ENCODE measurements at regions not wholly inside any gene's neighbourhood (a gene's known extent, or its start where the extent isn't known, plus 50 kb on each side); places are given as distances from the start of the nearest gene placed in this dataset.
"Not testable (repeated sequence)": the region's sequence is repeated elsewhere in the genome, so short reads cannot be mapped to it uniquely, and the experiment has no call there.

- not testable (repeated sequence) for DNase-seq
Observed at GRCh38 chr7:6991686-6992085, 165.6 kb upstream of the CCZ1B start.

DNA sequence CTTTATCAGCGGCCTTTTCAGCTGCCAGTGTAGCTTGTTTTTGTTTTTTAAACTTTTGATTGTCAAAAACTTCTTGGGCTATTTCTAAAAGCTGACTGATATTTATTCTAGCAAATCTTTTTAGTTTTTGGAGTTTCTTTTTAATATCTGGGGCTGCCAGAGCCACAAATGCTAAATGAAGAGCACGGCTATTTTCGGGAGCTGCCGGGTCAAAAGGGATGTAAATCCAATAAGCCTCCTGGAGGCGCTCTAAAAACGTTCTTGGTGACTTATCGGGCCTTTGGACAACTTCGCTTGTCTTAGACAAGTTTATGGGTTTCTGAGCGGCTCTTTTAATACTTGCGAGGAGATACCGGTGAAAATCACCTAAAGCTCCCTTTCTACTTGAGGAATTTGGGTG lies 166.1 kb upstream of the CCZ1B start:
- not testable (repeated sequence) for DNase-seq

DNA sequence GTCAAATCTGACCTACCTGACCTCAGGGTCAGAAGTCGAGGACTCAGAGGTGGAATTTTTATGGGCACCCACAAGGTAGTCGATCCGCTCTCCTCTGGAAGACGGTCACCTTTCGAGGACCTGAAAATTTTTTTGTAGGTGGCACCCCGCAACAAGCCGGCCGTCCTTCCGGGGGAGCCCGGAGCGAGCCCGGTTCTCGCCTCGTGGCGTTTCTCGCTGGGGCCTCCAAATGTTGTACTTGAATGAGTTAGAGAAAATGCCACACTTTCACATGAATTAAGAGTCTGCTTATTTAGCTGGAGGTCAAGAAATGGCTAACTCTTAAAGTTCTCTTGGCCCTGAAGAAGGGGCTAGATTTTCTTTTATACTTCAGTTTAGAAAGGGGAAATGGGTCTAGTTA lies 169.0 kb upstream of the CCZ1B start:
- DNase-seq: not testable (repeated sequence)

- not testable (repeated sequence) for DNase-seq
Observed at GRCh38 chr7:6995493-6996289, 169.6 kb upstream of the CCZ1B start.

- DNase-seq: not testable (repeated sequence)
Observed at GRCh38 chr7:6999067-6999666, 173.1 kb upstream of the CCZ1B start.

GRCh38 chr7:7002418-7003062 lies 176.5 kb upstream of the CCZ1B start:
- DNase-seq: no peak

DNA sequence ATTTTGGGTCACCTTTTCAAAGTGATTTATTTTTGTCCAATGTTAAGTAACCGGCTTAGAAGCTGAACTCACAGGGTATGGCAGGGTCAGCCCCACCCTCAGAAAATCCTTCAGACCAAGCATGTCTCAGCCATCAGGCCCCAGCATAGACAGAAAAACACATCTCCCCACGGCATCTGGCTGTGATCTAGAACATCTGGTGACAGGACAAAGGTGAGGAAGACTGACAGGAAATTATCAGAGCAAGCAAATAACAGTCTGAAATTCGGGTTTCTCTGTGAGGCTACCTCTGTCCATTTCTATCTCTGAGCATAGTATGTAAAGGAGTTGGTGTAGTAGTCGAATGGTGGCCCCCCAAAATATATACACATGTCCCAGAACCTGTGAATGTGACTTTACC lies 177.0 kb upstream of the C1GALT1 start:
- no peak for DNase-seq

GRCh38 chr7:7005949-7006348 lies 176.4 kb upstream of the C1GALT1 start:
- not testable (repeated sequence) for DNase-seq

GRCh38 chr7:7011241-7011640 lies 171.1 kb upstream of the C1GALT1 start:
- not testable (repeated sequence) for DNase-seq

GRCh38 chr7:7011751-7012150 lies 170.6 kb upstream of the C1GALT1 start:
- DNase-seq: not testable (repeated sequence)

DNA sequence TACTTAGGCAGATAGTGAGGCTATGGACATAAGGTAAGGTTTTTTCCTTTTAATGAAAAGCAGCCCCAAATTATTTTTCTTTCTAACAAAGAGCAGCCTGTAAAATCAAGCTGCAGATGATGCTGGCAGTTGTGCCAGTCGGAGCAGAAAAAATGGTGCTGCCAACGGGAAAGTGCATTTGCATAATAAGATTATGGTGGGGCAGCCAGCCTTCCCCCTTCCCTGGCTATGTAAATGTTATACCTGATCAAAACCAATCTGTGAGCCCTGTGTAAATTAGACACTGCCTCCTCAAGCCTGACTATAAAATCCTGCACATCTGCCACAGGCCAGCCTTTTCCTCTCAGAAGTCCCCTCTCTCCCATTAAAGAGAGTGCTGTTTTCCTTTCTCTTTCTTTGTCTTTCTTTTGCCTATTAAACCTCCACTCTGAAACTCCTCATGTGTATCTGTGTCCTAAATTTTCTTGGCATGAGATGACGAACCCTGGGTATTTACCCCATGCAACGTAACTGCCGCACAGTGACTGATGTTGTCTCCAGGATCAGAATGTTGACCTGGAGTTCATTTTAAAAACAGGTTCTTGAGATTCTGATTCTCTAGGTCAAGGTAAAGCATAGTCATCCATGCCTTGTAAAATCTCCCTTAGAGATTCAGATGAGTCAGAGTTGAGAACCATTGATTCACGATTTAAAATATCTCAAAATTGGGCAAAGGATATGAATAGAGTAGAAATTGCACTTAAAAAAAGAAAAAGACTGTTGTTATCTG lies 167.3 kb upstream of the C1GALT1 start:
- DNase-seq: no peak

DNA sequence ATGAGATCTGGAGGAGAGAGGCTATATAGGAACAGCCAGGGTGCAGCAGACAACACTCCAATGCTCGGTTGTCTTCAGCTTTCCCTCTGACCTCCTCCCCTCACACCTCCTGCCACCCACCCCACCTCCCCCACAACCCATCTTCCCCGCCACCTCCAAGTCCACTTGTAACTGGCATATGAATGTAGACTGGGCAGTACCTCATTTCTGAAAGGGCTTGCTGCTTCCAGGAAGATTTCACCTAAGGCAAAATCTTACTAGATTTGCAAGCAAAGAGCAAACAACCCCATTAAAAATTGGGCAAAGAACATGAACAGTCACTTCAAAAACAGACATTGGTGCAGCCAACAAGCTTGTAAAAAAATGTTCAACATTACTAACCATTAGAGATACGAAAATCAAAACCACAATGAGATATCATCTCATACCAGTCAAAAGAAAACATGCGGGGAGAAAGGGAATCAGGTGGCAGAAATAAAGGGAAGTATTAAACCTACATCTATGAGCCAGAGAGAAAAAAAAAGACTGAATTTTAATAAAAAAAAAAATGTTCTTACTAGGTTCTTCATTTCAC lies 164.6 kb upstream of the C1GALT1 start:
- no peak for DNase-seq

DNA sequence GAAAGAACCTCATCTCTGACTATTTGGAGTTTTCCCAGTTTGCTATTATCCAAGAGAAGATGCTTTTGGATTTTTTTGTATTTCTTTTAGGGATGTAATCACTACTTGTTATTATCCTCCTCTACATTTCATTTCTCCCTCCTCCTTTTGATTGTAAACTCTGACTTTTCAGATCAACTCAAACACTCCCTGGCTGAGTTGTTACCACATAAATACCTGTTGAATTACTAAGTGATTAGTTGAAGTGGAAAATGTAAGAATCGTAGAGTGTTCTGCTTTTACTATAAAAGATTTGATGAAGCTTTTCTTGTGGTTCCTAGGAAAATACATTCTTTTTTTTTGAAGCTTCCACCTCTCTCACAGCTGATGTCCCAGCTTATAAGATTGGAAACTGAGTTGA lies 164.1 kb upstream of the C1GALT1 start:
- DNase-seq: no peak

GRCh38 chr7:7032221-7032620 lies 150.1 kb upstream of the C1GALT1 start:
- DNase-seq: no peak

DNA sequence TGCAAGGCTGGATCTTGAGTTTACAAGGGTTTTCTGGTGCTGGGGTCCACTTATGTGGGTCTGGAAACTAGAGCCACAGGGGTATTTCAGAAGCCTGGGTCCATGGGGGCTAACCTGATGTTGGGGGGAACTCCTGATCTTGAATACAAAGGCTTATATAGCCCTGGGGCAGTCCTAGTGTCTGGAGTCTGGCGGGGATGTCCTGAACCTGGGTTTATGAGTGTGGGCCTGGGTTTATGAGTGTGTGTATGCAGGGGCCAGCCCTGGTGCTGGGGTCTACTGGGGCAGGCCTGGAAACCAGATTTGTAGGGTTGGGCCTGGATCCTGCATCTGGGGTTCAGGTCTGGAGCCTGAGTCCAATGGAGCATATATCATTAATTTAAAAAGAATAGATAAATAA lies 146.5 kb upstream of the C1GALT1 start:
- no peak for DNase-seq

GRCh38 chr7:7042286-7042893 lies 140.0 kb upstream of the C1GALT1 start:
- DNase-seq: peak in 1 of 2 donors; percentile 16

DNA sequence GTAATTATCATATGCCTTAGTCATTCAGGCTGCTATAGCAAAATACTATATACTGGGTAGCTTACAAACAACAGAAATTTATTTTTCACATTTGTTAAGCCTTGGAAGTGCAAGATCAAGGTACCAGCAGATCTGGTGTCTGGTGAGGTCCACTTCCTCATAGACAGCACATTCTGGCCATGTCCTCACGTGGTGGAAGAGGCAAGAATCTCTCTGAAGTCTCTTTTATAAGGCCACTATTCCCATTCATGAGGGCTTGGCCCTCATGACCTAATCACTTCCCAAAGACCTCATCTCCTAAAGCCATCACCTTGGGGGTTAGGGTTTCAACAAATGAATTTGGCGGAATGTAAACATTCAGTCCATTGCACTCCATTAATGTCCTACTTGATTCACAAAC lies 137.5 kb upstream of the C1GALT1 start:
- DNase-seq: no peak

DNA sequence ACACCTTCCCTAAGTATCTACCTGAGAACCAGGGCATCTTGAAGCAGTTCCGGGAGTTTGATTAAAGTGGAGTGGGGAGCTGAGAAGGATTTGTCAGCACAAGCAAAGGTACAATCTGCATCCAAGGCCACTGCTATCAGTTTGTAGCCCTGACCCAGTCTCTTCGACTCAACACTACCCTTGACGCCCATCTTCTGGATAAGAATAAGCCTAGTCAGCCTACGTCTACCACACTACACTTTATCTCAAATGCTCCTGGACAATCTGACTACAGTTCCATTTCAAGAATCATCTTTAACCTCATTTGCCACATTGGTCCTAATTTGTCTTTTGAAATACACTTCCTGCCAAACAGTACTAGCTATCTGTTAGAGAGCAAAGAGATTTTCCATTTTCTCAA lies 134.1 kb upstream of the C1GALT1 start:
- no peak for DNase-seq

GRCh38 chr7:7051206-7051877 lies 131.0 kb upstream of the C1GALT1 start:
- DNase-seq: no peak

DNA sequence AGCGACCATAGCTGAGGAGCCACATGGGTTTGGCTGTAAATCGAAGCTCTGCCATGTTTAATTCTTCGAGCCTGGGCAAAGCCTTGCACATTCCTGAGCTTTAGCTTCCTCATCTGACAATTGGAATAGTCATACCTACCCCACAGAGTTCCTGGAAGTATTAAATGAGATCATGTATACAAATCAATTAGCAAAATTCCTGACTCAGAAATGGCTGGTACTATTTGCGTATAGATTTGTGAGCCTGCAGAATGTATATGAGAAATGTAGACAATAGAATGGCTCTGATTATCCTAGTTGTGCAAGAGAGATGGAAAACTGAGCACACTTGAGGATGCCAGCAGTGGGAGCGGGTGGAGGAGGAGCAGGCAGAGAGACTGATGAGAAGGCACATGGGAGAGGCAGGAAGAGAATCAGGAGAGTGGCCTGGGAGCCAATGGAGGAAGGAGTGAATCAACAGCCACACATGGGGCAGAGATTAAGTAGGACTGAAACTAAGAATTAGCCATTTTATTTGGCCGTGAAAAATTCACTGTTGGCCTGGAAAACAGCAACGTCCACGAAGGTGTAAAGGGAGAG lies 128.0 kb upstream of the C1GALT1 start:
- no peak for DNase-seq

GRCh38 chr7:7060828-7061599 lies 121.3 kb upstream of the C1GALT1 start:
- no peak for DNase-seq

Measured in CD4-positive, alpha-beta T cell treated with Interleukin-4 for 1 hour (primary cell).